HG02763 (cell line): ENCODE measurements at regions not wholly inside any gene's neighbourhood (a gene's known extent, or its start where the extent isn't known, plus 50 kb on each side); places are given as distances from the start of the nearest gene placed in this dataset.

ENCODE experiments used
- ATAC-seq: cut with Tn5 transposase; IDR thresholded peaks from one replicate; pipeline ENCODE4 v1.9.1; 2021; ENCODE audit warnings: mild to moderate bottlenecking, moderate library complexity; ENCODE audit not compliant: unreplicated experiment

DNA sequence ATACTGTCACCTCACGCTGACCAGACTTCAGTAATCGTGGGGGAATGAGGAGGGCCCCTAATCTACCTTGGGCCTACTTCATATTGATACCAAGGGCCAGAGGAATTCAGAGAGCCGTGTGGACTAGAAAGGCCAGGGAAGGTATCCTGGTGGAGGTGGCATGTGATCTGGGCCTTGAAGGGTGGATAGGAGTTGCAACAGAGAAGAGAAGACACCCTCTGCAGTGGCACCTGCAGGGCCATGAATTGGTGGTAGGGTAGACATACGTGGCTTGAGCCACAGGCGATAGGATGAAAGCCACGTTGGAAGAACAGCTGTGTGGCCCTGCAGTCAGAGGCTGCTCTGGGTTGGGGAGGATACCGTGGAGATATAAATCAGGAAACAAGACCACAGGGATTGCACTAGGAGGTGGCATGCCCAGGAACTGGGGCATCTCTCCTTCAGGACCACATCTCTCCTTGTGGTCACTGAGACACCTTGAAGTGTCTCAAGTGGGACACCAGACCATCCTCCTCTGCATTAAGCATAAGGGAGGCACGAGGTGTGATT lies 141.4 kb downstream of the CYP26B1 start:
- no peak for ATAC-seq

DNA sequence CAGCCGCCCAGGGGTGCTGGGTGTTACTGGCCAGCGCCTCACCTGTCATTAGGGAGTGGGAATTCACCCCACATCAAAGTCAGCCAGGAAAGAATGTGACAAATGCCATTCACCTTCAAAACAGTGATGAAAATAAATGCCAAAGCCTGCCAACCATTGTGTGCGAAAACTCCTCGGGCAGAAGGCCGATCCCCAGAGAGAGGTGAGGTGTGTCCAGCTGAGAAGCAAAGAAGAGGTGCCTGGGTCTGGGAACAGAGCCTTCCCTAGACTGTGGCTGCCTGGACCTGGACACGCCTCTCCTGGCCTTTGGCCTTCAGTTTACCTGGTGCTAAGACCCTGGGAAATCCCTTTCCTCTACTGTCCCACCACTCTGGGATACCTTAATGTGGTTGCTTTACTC lies 142.7 kb downstream of the CYP26B1 start:
- ATAC-seq: no peak

DNA sequence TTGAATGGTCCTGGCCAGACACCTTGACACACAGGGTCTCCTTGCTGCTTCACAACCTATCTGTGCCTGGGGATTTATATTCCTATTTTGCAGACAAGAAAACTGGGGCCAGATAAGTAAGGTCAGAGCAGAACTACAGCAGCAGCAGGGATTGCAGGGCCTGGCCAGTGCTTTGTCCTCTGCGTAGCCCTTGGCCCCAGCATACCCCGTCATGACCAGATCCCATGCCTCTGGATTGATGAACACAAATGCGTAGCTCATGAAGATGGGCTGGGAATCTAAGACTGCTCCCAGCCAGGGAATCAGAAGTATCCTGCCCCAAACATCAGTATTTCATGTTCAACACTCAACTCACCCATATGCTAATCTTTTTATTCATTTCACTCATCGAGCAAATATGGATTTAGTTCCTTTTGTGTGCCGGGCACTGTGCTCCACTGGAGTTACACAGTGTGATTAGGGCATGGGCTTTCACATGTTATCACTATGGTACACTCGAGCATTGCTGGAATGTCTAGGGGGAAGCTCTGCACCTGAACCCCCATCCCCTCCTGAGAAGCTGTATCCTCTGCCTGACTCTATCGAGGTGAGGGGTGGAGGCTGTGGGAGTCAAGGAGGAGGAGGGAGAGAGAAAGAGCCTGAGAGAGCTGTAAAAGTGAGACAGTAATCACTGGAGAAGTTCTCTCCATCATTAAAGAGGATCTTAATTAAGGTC lies 143.3 kb downstream of the CYP26B1 start:
- ATAC-seq: no peak

DNA sequence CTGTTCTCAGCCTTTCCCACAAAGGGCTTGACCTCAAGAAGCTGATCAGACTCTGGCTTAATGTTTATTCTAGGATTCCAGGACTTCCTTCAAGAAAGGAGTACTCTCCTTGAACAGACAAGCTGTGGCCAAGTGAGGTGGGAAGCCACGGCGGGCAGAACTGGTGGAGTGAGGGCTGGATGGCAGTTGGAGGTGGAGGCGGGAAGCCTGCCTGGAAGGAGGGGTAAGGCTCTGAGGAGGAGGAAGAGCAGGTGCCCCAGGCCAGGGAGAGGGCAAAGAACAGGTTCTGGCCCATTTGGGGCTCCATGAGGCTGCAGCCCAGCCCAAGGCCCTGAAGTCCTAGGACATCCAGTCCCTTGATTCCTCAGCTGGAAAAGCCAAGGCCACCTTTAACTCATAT lies 143.9 kb downstream of the CYP26B1 start:
- ATAC-seq: no peak

DNA sequence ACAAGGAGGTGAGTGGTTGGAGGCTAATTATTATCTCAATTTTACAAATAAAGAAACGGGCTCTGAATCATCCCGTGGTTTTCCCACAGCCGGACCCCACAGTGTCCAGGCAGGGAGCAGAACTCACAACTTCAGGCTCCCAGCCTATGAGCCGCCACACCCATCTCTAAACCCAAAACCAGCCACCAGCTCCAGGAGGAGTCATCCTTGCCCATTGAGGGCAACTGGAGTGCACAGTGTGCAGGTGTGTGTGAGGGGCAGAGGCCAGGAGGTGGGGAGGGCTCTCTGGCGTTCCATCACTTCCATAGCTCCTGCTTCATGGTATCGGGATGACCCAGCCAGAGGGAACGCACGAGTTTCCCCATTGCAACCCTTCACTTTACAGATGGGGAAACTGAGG lies 144.5 kb downstream of the CYP26B1 start:
- no peak for ATAC-seq

DNA sequence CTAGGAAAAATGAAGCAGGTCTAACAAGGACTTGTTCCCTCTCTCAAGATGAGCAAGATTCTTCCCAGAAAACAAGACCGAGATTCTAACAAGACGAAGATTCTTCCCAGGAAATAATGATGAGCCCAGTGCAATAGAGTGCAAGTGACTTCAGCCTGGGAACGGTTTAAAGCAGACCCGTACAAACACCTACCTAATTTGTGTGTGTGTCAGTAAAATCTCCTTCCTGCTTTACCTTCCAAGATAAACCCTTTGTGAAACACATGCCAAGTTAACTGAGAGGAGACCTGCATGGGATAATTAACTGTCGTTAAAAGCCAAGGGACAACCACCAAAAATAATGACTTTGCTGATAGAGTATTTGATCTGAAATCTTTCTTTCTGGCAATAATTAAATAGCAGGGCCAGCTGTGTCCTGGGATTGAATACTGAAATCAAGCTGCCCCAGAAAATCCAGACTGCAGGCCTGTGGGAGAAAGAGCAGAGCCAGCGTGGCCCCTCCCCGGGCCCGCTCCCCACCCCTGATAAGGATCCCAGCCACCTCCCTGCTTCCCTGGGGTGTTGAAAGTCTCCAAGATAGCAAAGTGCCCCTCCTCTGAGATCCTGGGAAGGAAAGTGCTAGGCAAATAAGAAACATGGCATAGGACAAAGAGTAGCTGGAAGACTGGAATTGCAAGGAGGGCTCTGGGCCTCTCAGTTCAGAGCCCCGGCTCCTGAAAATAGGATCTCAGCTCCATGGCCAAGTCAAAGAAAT lies 145.5 kb downstream of the CYP26B1 start:
- no peak for ATAC-seq

DNA sequence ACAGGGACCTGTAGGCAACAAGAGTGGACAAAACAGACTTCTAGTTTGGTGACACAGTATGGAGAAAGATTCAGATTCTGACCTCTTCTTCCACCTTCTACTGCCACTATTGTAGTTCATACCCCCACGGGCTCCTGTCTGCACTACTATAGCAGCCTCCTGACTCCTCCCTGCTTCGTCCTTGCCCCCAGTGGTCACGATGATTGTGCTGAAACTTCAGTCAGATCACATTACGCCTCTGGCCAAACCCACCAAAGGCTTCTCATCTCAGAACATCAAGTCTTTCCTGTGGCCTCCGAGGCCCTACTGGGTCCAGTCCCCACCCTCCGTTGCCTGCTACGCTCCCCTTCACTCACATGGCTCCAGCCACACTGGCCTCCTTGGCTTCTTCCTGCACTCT lies 147.6 kb downstream of the CYP26B1 start:
- ATAC-seq: no peak

DNA sequence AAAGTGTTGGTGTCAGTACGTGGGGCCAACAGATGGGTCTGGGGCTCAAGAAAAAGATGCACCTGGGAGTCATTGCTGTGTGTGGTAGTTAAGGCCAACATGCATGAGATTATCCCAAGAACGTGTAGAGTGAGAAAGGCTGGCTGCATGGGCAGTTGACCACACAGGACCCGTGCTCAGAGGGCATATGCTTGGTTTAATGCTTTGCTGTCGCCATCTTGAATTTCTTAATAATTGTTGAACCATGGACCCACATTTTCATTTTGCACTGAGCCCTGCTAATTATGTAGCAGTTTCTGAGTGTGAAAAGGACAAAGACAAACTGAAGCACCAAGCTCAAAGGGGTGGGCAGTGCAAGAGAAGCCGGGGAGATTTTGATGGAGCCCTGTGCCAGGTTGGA lies 148.1 kb downstream of the CYP26B1 start:
- ATAC-seq: no peak

DNA sequence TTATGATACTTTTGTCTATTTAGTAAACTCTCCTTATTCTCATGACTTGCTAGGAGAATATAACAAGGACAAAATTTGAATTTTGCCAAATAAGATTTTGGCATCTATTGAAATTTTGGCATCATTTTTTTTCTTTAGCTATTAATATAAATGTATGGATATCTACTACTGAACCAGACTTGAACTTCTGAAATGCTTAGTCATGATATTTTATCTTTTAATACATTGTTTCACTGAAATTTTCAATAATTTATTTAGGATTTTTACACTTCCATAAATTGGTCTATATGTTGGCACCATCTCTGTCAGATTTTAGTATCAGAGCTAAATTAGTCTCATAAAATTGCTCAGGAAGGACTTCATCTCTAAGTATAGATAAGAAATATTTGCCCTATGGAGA lies 149.8 kb downstream of the CYP26B1 start:
- ATAC-seq: no peak

DNA sequence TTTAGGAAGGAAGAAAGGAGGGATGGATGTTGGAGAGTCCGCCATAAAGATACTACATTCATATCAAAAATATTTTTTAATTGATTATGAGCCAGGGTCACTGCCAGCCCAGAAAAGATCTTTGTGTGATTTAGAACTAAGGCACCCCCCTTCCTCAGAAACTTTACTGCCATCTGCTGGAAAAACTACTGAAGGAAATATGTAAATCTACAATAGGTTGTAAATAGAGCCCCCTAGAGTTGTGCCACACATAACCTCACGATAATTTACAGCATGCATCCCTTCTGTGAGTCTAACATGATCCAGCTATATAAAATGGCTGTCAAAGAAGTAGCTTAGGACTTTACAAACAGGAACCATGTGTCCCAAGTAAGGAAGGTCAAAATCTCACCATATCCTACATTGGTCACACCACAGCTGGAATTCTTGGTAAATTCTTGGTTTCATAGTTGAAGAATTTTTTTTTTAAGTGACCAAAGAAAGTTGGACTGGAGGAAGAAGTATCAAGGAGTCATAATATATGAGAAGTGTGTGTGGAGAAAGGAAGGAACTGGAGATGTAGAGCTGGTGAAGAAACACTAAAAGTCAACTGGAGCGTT lies 152.5 kb downstream of the CYP26B1 start:
- no peak for ATAC-seq

DNA sequence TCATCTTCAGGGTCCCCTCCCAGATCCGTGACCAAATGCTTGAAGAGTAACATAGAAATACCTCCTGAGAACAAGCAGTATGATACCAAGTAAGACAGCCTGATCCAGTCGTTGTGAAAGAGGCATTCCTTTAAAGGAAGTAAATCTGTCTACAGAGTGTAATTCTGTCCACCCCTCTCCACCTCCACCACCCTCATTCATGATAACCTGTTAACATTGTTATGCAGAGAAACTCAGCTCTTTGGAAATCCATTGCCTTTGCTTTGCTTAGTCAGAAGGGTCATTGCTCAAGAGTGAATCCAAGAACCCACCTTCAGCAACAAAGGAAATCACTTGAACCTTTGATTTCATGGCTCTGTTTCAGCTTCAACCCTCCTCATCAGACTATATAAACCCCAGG lies 155.6 kb downstream of the CYP26B1 start:
- ATAC-seq: no peak

DNA sequence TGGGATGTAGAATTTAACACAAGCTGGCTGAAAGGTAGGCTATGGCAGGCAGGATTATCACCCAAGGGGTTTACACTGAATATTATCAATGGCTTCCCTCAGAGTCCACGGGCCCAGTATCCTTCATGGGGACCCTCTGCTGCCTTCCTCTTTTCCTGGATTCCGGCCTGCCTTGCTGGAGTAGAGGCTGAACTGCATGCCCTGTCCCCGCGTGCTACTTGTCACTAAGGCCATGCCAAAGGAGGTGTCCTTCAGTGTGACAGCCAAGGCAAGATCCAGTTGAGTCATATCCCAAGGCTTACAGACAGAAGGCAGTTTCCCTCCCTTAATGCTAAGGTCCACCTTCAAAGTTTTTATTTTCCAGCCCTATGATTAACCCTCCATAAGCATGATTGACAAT lies 156.3 kb downstream of the CYP26B1 start:
- ATAC-seq: no peak

DNA sequence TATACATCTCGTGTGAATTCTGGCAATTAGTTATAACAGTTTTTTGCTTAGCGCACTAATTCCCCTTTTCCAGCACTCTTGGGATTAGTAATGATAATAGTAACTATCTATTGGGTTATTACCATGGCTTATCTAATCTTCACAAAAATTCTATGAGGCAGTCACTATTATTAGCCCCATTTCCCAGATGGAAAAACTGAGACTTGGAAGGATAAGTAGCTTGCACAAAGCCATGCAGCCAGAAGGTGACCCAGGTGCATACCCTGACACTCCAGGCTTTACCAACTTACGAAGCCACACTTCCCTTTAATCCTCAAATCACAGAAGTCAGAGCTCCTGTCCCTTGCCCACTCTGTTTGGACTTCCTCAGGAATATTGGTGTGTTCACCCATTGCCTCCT lies 156.8 kb downstream of the CYP26B1 start:
- no peak for ATAC-seq

DNA sequence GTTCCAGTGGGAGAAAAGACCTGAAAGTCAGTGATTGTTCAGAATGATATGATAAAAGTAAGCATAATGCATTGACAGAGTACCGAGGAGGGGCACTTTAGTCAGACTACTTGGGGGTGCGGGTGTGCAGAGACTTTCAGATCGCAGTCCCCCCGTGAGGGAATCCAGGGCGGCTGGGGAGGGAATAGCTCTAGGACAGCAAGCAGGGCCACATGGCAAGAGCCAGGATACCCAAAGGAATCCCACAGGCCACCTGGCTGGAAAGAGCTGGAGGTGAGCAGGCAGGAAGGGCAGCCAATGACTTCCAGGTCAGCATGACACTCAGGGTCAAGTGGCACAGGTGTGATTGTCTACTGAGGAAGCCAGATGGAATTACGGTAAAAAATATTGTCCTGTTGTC lies 157.5 kb downstream of the CYP26B1 start:
- ATAC-seq: no peak

DNA sequence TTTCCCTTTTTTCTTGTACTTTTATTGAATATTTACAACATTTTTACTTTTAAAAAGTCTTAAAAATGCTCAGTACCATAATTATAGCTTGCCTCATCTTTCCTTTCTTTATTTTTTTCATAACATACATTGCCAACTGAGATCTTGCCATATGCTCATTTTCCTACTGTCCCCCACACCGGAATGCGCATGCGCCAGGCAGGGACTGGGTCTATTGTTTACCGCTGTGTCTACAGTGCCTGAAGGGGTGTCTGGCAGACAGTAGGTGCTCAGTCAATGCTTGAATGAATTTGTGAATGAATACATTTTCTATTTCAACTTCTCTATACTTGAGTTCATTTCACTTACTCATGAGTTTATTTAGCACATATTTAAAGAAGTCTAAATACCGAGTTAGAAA lies 158.0 kb downstream of the CYP26B1 start:
- no peak for ATAC-seq

DNA sequence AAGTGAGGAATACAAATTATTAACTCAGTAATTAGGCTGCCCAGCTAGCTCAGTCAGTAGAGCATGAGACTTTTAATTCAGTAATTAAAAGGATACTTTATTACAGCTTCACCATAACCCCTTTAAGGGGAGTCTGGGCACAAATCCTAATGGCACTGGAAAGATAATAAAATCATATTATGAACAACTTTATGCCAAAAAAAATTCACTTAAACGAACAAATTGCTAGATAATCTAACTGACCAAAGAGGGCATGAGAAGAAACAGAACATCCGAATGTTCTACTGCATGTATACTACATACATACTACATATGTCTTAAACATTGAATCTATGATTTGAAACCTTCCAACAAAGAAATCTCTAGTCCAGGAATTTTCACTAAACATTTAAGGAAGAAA lies 159.5 kb downstream of the CYP26B1 start:
- no peak for ATAC-seq

DNA sequence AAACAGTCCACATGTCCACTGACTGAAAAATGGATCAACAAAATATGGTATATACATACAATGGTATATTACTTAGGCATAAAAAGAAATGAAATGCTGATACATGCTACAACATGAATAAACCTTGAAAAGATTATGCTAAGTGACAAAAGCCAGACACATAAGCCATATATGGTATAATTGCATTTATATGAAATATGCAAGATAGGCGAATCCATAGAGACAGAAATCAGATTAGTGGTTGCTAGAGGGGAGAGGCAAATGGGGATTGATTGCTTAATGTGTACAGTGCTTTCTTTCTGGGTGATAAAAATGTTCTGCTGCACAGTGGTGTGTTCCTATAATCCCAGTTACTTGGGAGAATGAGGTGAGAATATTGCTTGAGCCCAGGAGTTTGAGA lies 171.0 kb downstream of the CYP26B1 start:
- no peak for ATAC-seq

DNA sequence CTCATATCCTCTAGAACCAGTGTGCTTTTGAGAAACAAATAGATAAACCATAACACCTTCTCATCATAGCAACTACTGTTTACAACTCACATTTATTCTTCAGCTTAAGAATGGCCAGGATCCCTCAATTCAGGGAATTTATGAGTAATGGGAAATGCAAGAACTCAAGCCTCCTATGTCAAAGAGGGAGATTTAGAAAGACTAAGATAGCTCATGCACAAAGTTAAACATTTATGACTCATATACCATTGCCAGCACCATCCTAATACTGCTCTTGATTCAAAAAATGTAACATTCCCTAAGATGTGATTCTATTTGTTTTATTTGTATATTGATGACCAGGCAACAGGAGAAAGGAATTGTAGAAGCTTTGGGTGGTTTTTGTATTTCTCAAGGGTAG lies 172.8 kb downstream of the CYP26B1 start:
- ATAC-seq: no peak

DNA sequence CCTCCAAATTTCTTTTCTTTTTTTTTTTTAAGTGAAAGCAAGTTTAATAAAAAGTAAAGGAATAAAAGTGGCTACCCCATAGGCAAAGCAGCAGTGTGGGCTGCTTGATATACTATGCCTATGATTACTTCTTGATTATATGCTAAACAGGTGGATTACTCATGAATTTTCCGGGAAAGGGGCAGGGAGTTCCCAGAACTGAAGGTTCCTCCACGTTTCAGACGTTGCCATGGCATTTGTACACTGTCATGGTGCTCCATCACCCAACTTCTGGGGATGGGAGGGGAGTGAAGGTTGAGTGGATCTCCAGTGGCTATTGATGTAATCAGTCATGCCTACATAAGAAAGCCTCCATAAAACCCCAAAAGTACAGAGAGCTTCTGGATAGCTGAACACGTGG lies 176.2 kb downstream of the CYP26B1 start:
- ATAC-seq: no peak

DNA sequence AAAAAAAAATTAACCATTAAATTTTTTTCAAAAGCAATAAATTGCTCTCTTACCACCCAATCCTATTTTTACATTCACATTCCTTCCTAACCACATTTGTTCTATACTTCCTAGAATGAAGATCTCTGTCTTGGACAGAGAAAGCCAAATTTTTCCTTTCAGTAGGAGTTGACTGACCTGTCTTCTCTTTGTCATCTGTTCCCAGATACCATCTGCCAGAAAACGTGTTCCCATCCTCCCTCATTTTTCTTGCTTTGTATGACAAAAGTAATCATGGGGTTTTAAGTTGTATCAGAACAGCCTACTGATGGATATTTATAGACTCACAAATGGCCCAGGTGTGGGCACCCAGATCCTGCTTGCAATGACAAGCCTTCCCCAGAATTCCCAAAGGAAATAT lies 182.1 kb downstream of the CYP26B1 start:
- no peak for ATAC-seq

DNA sequence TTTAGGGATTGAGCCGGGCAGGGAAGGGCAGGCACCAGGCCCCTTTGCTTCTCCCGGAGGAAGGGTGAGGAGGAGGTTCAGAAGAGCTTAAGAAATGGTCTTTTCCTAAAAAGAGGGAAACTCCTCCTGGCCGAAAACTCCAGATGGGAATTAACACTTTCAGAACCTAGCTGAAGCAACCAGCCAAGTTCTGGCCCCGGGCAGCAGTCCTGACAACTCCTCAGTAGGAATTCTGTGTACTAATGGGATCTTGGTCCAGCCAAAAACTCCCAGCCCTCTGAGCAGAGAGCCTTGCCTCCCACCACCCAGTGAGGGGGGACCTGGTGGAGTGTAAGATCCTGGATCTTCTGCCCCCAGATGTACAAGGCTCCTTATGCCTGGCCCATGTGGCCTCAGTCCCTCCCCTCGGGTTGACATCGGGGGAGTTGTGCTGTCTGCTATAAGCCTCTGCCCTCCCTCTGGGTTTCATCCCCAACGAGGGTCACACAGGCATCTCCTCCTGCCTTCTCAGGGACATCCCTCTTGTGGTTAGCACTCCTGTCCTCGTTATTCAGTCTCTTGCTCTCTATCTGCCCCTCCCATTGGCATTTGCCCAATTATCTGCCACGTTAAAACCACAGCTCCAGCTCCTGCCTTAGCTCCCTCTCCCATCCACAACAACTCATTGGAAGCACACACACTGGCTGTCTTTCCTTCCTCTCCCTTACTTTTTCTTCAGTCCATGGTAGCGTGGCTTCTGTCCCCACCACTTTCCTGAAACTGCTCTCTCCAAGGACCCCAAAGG lies 184.6 kb downstream of the CYP26B1 start:
- ATAC-seq: no peak
